Keratinocyte (primary cell): ENCODE measurements at regions not wholly inside any gene's neighbourhood (a gene's known extent, or its start where the extent isn't known, plus 50 kb on each side); places are given as distances from the start of the nearest gene placed in this dataset.

Experiments used
- DNase-seq: peaks from one replicate; pipeline ENCODE4 v3.0.0-alpha.2; 2011; ENCODE audit warnings: low read depth, missing footprints, low spot score
- FAIRE-seq: peaks from 2 replicates; lab custom pipeline; 2011; peaks lifted over from hg19 to GRCh38; lab: Jason Lieb, UNC
- H2AFZ ChIP-seq: 2 replicates; pipeline ENCODE4 v1.6.0; 2012; ENCODE audit warnings: low read length, control low read depth, inconsistent platforms; ENCODE audit not compliant: control insufficient read depth
- H3K27ac ChIP-seq: 2 replicates; pipeline ENCODE4 v1.5.1; 2011; ENCODE audit warnings: low read length; ENCODE audit not compliant: control insufficient read depth, insufficient read depth
- H3K27me3 ChIP-seq: 3 replicates; pipeline ENCODE4 v1.6.0; 2011; ENCODE audit warnings: low read length; ENCODE audit not compliant: control insufficient read depth, insufficient read depth; ENCODE audit errors: extremely low read depth
- H3K36me3 ChIP-seq, 2 experiments: 2 replicates in 1 of 2; 3 replicates in 1 of 2; pipeline ENCODE4 v1.5.1; 2011; ENCODE audit warnings: low read length in 2 of 2, mild to moderate bottlenecking in 1 of 2; ENCODE audit not compliant: control insufficient read depth in 2 of 2, insufficient read depth in 2 of 2; ENCODE audit errors: extremely low read depth in 1 of 2
- H3K4me1 ChIP-seq: 3 replicates; pipeline ENCODE4 v1.5.1; 2011; ENCODE audit warnings: low read length; ENCODE audit not compliant: control insufficient read depth, insufficient read depth; ENCODE audit errors: extremely low read depth
- H3K4me2 ChIP-seq: 3 replicates; pipeline ENCODE4 v1.6.0; 2011; ENCODE audit warnings: low read depth, low read length; ENCODE audit not compliant: control insufficient read depth, insufficient read depth; ENCODE audit errors: extremely low read depth
- H3K4me3 ChIP-seq, 3 experiments: fragments of 200-600 bp in 1 of 3; sonication (generic) in 1 of 3; 2 replicates in 2 of 3; 3 replicates in 1 of 3; pipeline ENCODE4 v1.5.1; 2011 to 2016; ENCODE audit warnings: low read length in 3 of 3, mild to moderate bottlenecking in 3 of 3, control low read depth in 2 of 3, inconsistent platforms in 1 of 3, low read depth in 1 of 3, mixed read lengths in 1 of 3, mixed run types in 1 of 3, moderate library complexity in 1 of 3; ENCODE audit not compliant: control insufficient read depth in 2 of 3, insufficient read depth in 2 of 3; ENCODE audit errors: extremely low read depth in 1 of 3
- H3K79me2 ChIP-seq: 2 replicates; pipeline ENCODE4 v1.6.0; 2012; ENCODE audit warnings: low read length; ENCODE audit not compliant: control insufficient read depth, insufficient read depth
- H3K9ac ChIP-seq: 3 replicates; pipeline ENCODE4 v1.6.0; 2011; ENCODE audit warnings: low read length; ENCODE audit not compliant: control insufficient read depth, insufficient read depth; ENCODE audit errors: extremely low read depth
- H3K9me1 ChIP-seq: 3 replicates; pipeline ENCODE4 v1.6.0; 2011; ENCODE audit warnings: low read length; ENCODE audit not compliant: control insufficient read depth, insufficient read depth; ENCODE audit errors: extremely low read depth
- H3K9me3 ChIP-seq: 2 replicates; pipeline ENCODE4 v1.5.1; 2012; ENCODE audit warnings: low read depth, low read length; ENCODE audit not compliant: control insufficient read depth
- H4K20me1 ChIP-seq: 3 replicates; pipeline ENCODE4 v1.6.0; 2011; ENCODE audit warnings: low read length; ENCODE audit not compliant: control insufficient read depth, insufficient read depth; ENCODE audit errors: extremely low read depth
- CTCF ChIP-seq, 3 experiments: IDR thresholded peaks in 1 of 3; conservative IDR thresholded peaks in 1 of 3; optimal IDR thresholded peaks in 1 of 3; 2 replicates in 2 of 3; 3 replicates in 1 of 3; pipeline versions ENCODE3 to v1.5.1; 2011; ENCODE audit warnings: low read length in 3 of 3, mild to moderate bottlenecking in 3 of 3, moderate library complexity in 2 of 3, control low read depth in 1 of 3, inconsistent platforms in 1 of 3; ENCODE audit not compliant: insufficient read depth in 2 of 3; ENCODE audit errors: extremely low read depth in 1 of 3
- EZH2 ChIP-seq: IDR thresholded peaks from one replicate; pipeline ENCODE4 v1.6.1; 2012; ENCODE audit warnings: inconsistent platforms, mild to moderate bottlenecking, low read length, moderate library complexity
- dilution Hi-C: fragments of 300-500 bp; cut with MboI; formaldehyde crosslinking; loops from one replicate; pipeline ENCODE4 v1.7.0; 2020; ENCODE audit warnings: low sequenced_read_pairs; ENCODE audit not compliant: extremely low pct_ligation_motif_present

DNA sequence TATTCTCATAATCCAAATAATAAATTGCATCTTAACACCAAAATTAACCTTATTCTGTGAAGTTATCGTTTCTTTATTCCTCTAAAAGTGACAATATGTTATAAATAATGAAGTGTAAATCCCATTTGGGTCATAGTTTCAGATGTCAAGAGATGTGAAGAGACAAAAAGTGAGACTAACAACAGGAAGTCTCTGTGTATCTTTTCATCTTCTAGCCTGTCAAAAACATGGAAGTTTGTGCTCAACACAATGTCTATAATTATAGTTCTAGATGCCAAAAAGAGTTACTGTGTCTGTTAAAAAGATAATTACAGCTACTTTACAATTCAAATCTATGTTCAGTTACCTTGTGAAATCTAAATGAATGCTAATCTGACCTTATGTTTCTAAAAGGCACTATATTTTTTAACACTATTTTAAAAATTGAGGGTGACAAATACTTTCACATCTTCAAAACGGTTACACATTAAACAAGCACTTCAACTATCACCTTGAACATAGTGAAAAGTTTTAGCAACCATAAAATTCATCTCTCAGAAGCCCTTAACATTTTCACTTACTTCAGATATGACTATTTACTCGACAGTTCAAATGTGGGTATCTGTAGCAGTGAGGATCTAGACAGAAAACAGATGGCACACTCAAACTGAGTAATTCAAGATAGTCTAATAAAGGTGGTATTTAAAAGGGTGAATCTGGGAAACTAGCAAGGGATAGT lies 509.8 kb downstream of the ARAP2 start:
- no peaks in the 10 kb centered on the region for H3K79me2 ChIP-seq
- no peak overlapping the region for H3K9ac ChIP-seq
- H3K9me1 ChIP-seq: no peaks in the 10 kb centered on the region
- TF ChIP-seq CTCF (optimal IDR thresholded peaks at IDR 0.05 in 1 of 3, IDR thresholded peaks at IDR 0.05 in 1 of 3, conservative IDR thresholded peaks at IDR 0.05 in 1 of 3; ENCODE audit: extremely low read depth in 1 of 3, insufficient read depth in 2 of 3, low read length in 3 of 3) (no peak), EZH2 (no peak)
- H3K4me2 ChIP-seq: no peak overlapping the region
- H4K20me1 ChIP-seq: no peaks in the 10 kb centered on the region
- no peaks in the 10 kb centered on the region for H3K9me3 ChIP-seq
- H3K27ac ChIP-seq: no peak overlapping the region
- H2AFZ ChIP-seq: no peak overlapping the region
- no peak for FAIRE-seq
- DNase-seq: no peak
- dilution Hi-C loops: no loop called here
- H3K4me1 ChIP-seq: no peaks in the 10 kb centered on the region
- no peaks in the 10 kb centered on the region for H3K36me3 ChIP-seq
- no peak overlapping the region for H3K4me3 ChIP-seq
- no peaks in the 10 kb centered on the region for H3K27me3 ChIP-seq

- Histone ChIP-seq H3K36me3 (no peaks in the 10 kb centered on the region), H3K9me3 (no peaks in the 10 kb centered on the region), H3K79me2 (no peaks in the 10 kb centered on the region), H4K20me1 (no peaks in the 10 kb centered on the region), H2AFZ (no peak overlapping the region), H3K4me2 (no peak overlapping the region), H3K4me3 (no peak overlapping the region), H3K4me1 (no peaks in the 10 kb centered on the region), H3K9ac (no peak overlapping the region), H3K27me3 (no peaks in the 10 kb centered on the region), H3K27ac (no peak overlapping the region), H3K9me1 (no peaks in the 10 kb centered on the region)
- no peak for TF ChIP-seq EZH2
- TF ChIP-seq CTCF (optimal IDR thresholded peaks at IDR 0.05 in 1 of 3, IDR thresholded peaks at IDR 0.05 in 1 of 3, conservative IDR thresholded peaks at IDR 0.05 in 1 of 3; ENCODE audit: extremely low read depth in 1 of 3, insufficient read depth in 2 of 3, low read length in 3 of 3): no peak
- FAIRE-seq (no peak), DNase-seq (no peak)
- dilution Hi-C loops: no loop called here
Measured at GRCh38 chr4:35739308-35739707, 505.0 kb downstream of the ARAP2 start.
